Muscle layer of colon (tissue), 2 donors: ENCODE measurements at regions not wholly inside any gene's neighbourhood (a gene's known extent, or its start where the extent isn't known, plus 50 kb on each side); places are given as distances from the start of the nearest gene placed in this dataset.

Experiments used
- H3K27ac ChIP-seq: one replicate; pipeline ENCODE4 v1.7.0; 2013; ENCODE audit warnings: low read depth, mild to moderate bottlenecking, low read length, moderate library complexity
- H3K27me3 ChIP-seq, 2 donors: one replicate each; pipeline ENCODE4 v1.7.0; 2013; ENCODE audit warnings: low read length in 2 of 2, mild to moderate bottlenecking in 2 of 2; ENCODE audit not compliant: insufficient read depth in 2 of 2, control insufficient read depth in 1 of 2
- H3K36me3 ChIP-seq: one replicate; pipeline ENCODE4 v1.7.0; 2013; ENCODE audit warnings: mild to moderate bottlenecking, low read length; ENCODE audit not compliant: insufficient read depth
- H3K4me1 ChIP-seq: one replicate; pipeline ENCODE4 v1.7.0; 2013; ENCODE audit warnings: mild to moderate bottlenecking, low read length; ENCODE audit not compliant: insufficient read depth
- H3K4me3 ChIP-seq, 2 donors: one replicate each; pipeline ENCODE4 v1.7.0; 2013; ENCODE audit warnings: low read length in 2 of 2, low read depth in 1 of 2, mild to moderate bottlenecking in 1 of 2, moderate library complexity in 1 of 2
- H3K9ac ChIP-seq: one replicate; pipeline ENCODE4 v1.7.0; 2013; ENCODE audit warnings: low read length
- H3K9me3 ChIP-seq: one replicate; pipeline ENCODE4 v1.7.0; 2013; ENCODE audit warnings: mild to moderate bottlenecking, low read length
- donor health status: abdominal sarcoma.
- donor health status: Adenocarcinoma of cecum.

GRCh38 chr5:99945478-99946442 lies 589.4 kb upstream of the FAM174A start:
- H3K27me3 ChIP-seq, result no peaks in the 10 kb centered on the region
- H3K27ac ChIP-seq, result no peak overlapping the region
- H3K4me3 ChIP-seq, result no peak overlapping the region
- H3K36me3 ChIP-seq, result no peaks in the 10 kb centered on the region
- H3K4me1 ChIP-seq, result no peaks in the 10 kb centered on the region
- no peaks in the 10 kb centered on the region for H3K9me3 ChIP-seq
- H3K9ac ChIP-seq, result no peak overlapping the region

- Histone ChIP-seq H3K9ac (no peak overlapping the region), H3K9me3 (no peaks in the 10 kb centered on the region), H3K27me3 (no peaks in the 10 kb centered on the region), H3K36me3 (no peaks in the 10 kb centered on the region), H3K27ac (no peak overlapping the region), H3K4me1 (no peaks in the 10 kb centered on the region), H3K4me3 (no peak overlapping the region)
These were observed 594.6 kb upstream of the FAM174A start for GRCh38 chr5:99940540-99940939.

GRCh38 chr5:99936911-99937310 lies 598.3 kb upstream of the FAM174A start:
- Histone ChIP-seq H3K4me1 (no peaks in the 10 kb centered on the region), H3K4me3 (no peak overlapping the region), H3K9me3 (no peaks in the 10 kb centered on the region), H3K27ac (no peak overlapping the region), H3K36me3 (no peaks in the 10 kb centered on the region), H3K27me3 (no peaks in the 10 kb centered on the region), H3K9ac (no peak overlapping the region)

GRCh38 chr5:99929806-99930135 lies 605.4 kb upstream of the FAM174A start:
- H3K27me3 ChIP-seq, result no peaks in the 10 kb centered on the region
- no peak overlapping the region for H3K4me3 ChIP-seq
- no peaks in the 10 kb centered on the region for H3K36me3 ChIP-seq
- no peak overlapping the region for H3K9ac ChIP-seq
- H3K4me1 ChIP-seq, result no peaks in the 10 kb centered on the region
- no peaks in the 10 kb centered on the region for H3K9me3 ChIP-seq
- H3K27ac ChIP-seq, result no peak overlapping the region

- no peaks in the 10 kb centered on the region for H3K4me1 ChIP-seq
- no peaks in the 10 kb centered on the region for H3K36me3 ChIP-seq
- no peaks in the 10 kb centered on the region for H3K27me3 ChIP-seq
- no peaks in the 10 kb centered on the region for H3K9me3 ChIP-seq
- H3K4me3 ChIP-seq, result no peak overlapping the region
- H3K9ac ChIP-seq, result no peak overlapping the region
- no peak overlapping the region for H3K27ac ChIP-seq
These were observed 605.9 kb upstream of the FAM174A start for GRCh38 chr5:99929067-99929805.

GRCh38 chr5:99928490-99928889 lies 606.7 kb upstream of the FAM174A start:
- H3K4me3 ChIP-seq, result no peak overlapping the region
- no peak overlapping the region for H3K27ac ChIP-seq
- H3K27me3 ChIP-seq, result no peaks in the 10 kb centered on the region
- no peaks in the 10 kb centered on the region for H3K9me3 ChIP-seq
- H3K4me1 ChIP-seq, result no peaks in the 10 kb centered on the region
- no peak overlapping the region for H3K9ac ChIP-seq
- H3K36me3 ChIP-seq, result no peaks in the 10 kb centered on the region

- no peaks in the 10 kb centered on the region for H3K27me3 ChIP-seq
- no peaks in the 10 kb centered on the region for H3K36me3 ChIP-seq
- H3K9me3 ChIP-seq, result no peaks in the 10 kb centered on the region
- H3K27ac ChIP-seq, result no peak overlapping the region
- H3K4me3 ChIP-seq, result no peak overlapping the region
- H3K9ac ChIP-seq, result no peak overlapping the region
- no peaks in the 10 kb centered on the region for H3K4me1 ChIP-seq
These were observed 608.7 kb upstream of the FAM174A start for GRCh38 chr5:99926463-99926862.

- no peak overlapping the region for H3K9ac ChIP-seq
- no peaks in the 10 kb centered on the region for H3K36me3 ChIP-seq
- H3K9me3 ChIP-seq, result no peaks in the 10 kb centered on the region
- H3K27me3 ChIP-seq, result no peaks in the 10 kb centered on the region
- no peaks in the 10 kb centered on the region for H3K4me1 ChIP-seq
- H3K27ac ChIP-seq, result no peak overlapping the region
- H3K4me3 ChIP-seq, result no peak overlapping the region
These were observed 612.8 kb upstream of the FAM174A start for GRCh38 chr5:99922386-99922785.

GRCh38 chr5:99911971-99912370 lies 623.2 kb upstream of the FAM174A start:
- Histone ChIP-seq H3K27ac (no peak overlapping the region), H3K4me3 (no peak overlapping the region), H3K27me3 (no peaks in the 10 kb centered on the region), H3K9me3 (no peaks in the 10 kb centered on the region), H3K9ac (no peak overlapping the region), H3K4me1 (no peaks in the 10 kb centered on the region), H3K36me3 (no peaks in the 10 kb centered on the region)

- no peak overlapping the region for H3K4me3 ChIP-seq
- H3K9ac ChIP-seq, result no peak overlapping the region
- H3K36me3 ChIP-seq, result no peaks in the 10 kb centered on the region
- H3K27me3 ChIP-seq, result no peaks in the 10 kb centered on the region
- H3K4me1 ChIP-seq, result no peaks in the 10 kb centered on the region
- no peaks in the 10 kb centered on the region for H3K9me3 ChIP-seq
- H3K27ac ChIP-seq, result no peak overlapping the region
These were observed 628.4 kb upstream of the FAM174A start for GRCh38 chr5:99906776-99907175.

GRCh38 chr5:99901972-99902371 lies 633.2 kb upstream of the FAM174A start:
- Histone ChIP-seq H3K4me1 (no peaks in the 10 kb centered on the region), H3K36me3 (no peaks in the 10 kb centered on the region), H3K27ac (no peak overlapping the region), H3K9ac (no peak overlapping the region), H3K27me3 (no peaks in the 10 kb centered on the region), H3K4me3 (no peak overlapping the region), H3K9me3 (no peaks in the 10 kb centered on the region)
